Ovary (tissue), 3 donors: ENCODE measurements at regions not wholly inside any gene's neighbourhood (a gene's known extent, or its start where the extent isn't known, plus 50 kb on each side); places are given as distances from the start of the nearest gene placed in this dataset.

ENCODE experiments used
- POLR2A ChIP-seq: fragments of 450-650 bp; IDR thresholded peaks from one replicate; pipeline ENCODE4 v1.6.1; 2017; ENCODE audit warnings: antibody characterized with exemption, mild to moderate bottlenecking, moderate library complexity
- TF ChIP-seq, protein P1 (sequence below), 3 donors: fragments of 450-650 bp in 2 of 3; fragments of 200-600 bp in 1 of 3; IDR thresholded peaks; one replicate each; pipeline versions ENCODE4 v1.5.1 to v1.8.0; 2016 to 2022; ENCODE audit warnings: antibody characterized with exemption in 3 of 3, mild to moderate bottlenecking in 1 of 3
- donor health status: DM: no; HTN: no; CAD: no.

- no peak for TF ChIP-seq POLR2A
- TF ChIP-seq, protein P1, sequence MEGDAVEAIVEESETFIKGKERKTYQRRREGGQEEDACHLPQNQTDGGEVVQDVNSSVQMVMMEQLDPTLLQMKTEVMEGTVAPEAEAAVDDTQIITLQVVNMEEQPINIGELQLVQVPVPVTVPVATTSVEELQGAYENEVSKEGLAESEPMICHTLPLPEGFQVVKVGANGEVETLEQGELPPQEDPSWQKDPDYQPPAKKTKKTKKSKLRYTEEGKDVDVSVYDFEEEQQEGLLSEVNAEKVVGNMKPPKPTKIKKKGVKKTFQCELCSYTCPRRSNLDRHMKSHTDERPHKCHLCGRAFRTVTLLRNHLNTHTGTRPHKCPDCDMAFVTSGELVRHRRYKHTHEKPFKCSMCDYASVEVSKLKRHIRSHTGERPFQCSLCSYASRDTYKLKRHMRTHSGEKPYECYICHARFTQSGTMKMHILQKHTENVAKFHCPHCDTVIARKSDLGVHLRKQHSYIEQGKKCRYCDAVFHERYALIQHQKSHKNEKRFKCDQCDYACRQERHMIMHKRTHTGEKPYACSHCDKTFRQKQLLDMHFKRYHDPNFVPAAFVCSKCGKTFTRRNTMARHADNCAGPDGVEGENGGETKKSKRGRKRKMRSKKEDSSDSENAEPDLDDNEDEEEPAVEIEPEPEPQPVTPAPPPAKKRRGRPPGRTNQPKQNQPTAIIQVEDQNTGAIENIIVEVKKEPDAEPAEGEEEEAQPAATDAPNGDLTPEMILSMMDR (IDR thresholded peaks at IDR 0.05): no peak
Observed at GRCh38 chr3:164417955-164418354, 660.3 kb downstream of the SI start.
